ENCODE measurements at regions not wholly inside any gene's neighbourhood (a gene's known extent, or its start where the extent isn't known, plus 50 kb on each side); places are given as distances from the start of the nearest gene placed in this dataset.

DNA sequence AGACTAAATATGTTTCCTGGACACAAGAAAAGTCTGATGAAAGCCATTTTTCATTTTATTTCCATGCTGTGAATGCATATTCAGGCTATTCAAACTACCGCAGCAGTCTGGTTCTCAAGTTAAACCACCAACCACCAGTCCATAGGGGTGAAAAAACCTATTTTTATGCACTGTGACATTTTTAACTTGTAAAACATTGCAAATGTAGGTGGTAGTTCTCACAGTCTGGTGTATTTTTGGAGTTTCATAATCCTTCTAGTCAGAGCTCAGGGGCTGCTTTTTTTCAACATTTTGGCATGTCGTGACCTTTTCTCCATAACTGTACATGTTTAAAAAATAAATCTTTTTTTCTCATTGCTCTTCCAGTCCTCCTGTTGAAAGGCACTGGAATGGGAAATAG is 907.6 kb upstream of the ADGRL2 start:
- no peak overlapping the region for H2AFZ ChIP-seq
- H3K36me3 ChIP-seq (ENCODE audit: low read depth), result no peaks in the 10 kb centered on the region
- H3K79me2 ChIP-seq (ENCODE audit: insufficient read depth), result no peaks in the 10 kb centered on the region
- H3K4me2 ChIP-seq (ENCODE audit: unreplicated experiment), result no peak overlapping the region
- TF ChIP-seq EZH2 (IDR thresholded peaks at IDR 0.05; ENCODE audit: insufficient read depth, poor library complexity, severe bottlenecking), result no peak
- no peak for TF ChIP-seq EZH2phosphoT487 (IDR thresholded peaks at IDR 0.05; ENCODE audit: insufficient read depth, low read depth)
- H3K9ac ChIP-seq, result no peak overlapping the region
- H3K4me3 ChIP-seq, result no peak overlapping the region
- H3F3A ChIP-seq (ENCODE audit: insufficient read depth), result no peaks in the 10 kb centered on the region
- WGBS, 2 experiments (ENCODE audit: low coverage in 1 of 2, low lambda C conversion rate in 2 of 2, missing lambda C conversion rate in 2 of 2), result 3 to 4% methylated on average over 2 of the region's 2 CpGs
- no peaks in the 10 kb centered on the region for H3K4me1 ChIP-seq (ENCODE audit: insufficient read depth)
- DNase-seq, result no peak
- no peaks in the 10 kb centered on the region for H4K20me1 ChIP-seq (ENCODE audit: insufficient read depth)
- in situ Hi-C loops (cut with MboI), result no loop called here
- H3K27me3 ChIP-seq (replicated peaks; ENCODE audit: insufficient read depth), result no peaks in the 10 kb centered on the region
- no peak overlapping the region for H3K27ac ChIP-seq
- H3K9me3 ChIP-seq (ENCODE audit: low read depth), result no peaks in the 10 kb centered on the region
- no peaks in the 10 kb centered on the region for H3K9me2 ChIP-seq (ENCODE audit: insufficient read depth)

DNA sequence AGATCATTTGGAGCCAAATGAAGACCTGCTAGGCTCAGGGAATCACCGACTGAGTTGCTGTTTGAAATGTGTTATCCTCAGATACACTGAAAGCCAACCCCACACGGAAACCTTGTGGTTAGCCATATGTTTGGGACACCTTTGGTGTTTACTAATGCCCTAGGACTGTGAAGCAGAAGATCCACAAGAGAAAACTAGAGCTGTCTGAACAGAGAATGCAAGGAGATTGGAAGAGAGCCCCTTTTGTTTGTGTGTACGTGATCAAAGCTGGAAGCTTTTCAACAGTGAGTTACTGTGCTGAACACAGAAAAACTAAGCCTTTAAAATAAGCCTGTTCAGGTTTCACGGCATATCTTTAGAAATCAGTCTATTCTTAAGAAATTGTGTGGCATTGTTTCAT is 908.2 kb upstream of the ADGRL2 start:
- H3K9me2 ChIP-seq (ENCODE audit: insufficient read depth), result no peaks in the 10 kb centered on the region
- WGBS, 2 experiments (ENCODE audit: low coverage in 1 of 2, low lambda C conversion rate in 2 of 2, missing lambda C conversion rate in 2 of 2), result 4 to 9% methylated on average over 4 of the region's 4 CpGs
- H3F3A ChIP-seq (ENCODE audit: insufficient read depth), result no peaks in the 10 kb centered on the region
- no peaks in the 10 kb centered on the region for H3K79me2 ChIP-seq (ENCODE audit: insufficient read depth)
- no peak for DNase-seq
- H3K4me2 ChIP-seq (ENCODE audit: unreplicated experiment), result no peak overlapping the region
- H3K9ac ChIP-seq, result no peak overlapping the region
- no peaks in the 10 kb centered on the region for H3K36me3 ChIP-seq (ENCODE audit: low read depth)
- H2AFZ ChIP-seq, result no peak overlapping the region
- in situ Hi-C loops (cut with MboI), result no loop called here
- TF ChIP-seq EZH2 (IDR thresholded peaks at IDR 0.05; ENCODE audit: insufficient read depth, poor library complexity, severe bottlenecking) (no peak), EZH2phosphoT487 (IDR thresholded peaks at IDR 0.05; ENCODE audit: insufficient read depth, low read depth) (no peak)
- no peaks in the 10 kb centered on the region for H3K4me1 ChIP-seq (ENCODE audit: insufficient read depth)
- H3K9me3 ChIP-seq (ENCODE audit: low read depth), result no peaks in the 10 kb centered on the region
- no peak overlapping the region for H3K27ac ChIP-seq
- no peak overlapping the region for H3K4me3 ChIP-seq
- no peaks in the 10 kb centered on the region for H4K20me1 ChIP-seq (ENCODE audit: insufficient read depth)
- no peaks in the 10 kb centered on the region for H3K27me3 ChIP-seq (replicated peaks; ENCODE audit: insufficient read depth)

DNA sequence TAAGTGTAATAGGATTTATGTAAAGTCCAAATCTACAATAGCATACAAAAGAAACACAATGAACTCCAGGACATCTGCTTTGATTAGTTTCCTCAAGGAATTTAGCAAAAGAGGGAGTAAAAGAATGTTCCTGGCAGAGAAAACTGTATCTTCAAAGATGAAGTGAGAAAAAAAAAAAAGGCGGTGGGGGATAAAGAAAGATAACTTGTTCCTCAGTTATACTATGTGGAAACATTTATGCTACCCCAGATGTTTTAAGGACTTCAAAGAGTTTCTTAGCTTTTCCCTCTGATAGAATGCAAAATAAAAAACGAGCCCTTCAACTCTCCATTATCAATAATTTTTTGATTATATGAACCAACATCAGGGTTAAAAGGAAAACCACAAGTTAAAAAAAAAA is 908.9 kb upstream of the ADGRL2 start:
- H3K4me2 ChIP-seq (ENCODE audit: unreplicated experiment), result no peak overlapping the region
- H3K9me2 ChIP-seq (ENCODE audit: insufficient read depth), result no peaks in the 10 kb centered on the region
- H3K9ac ChIP-seq, result no peak overlapping the region
- H3K27ac ChIP-seq, result no peak overlapping the region
- H3K79me2 ChIP-seq (ENCODE audit: insufficient read depth), result no peaks in the 10 kb centered on the region
- H3F3A ChIP-seq (ENCODE audit: insufficient read depth), result no peaks in the 10 kb centered on the region
- DNase-seq, result no peak
- no peaks in the 10 kb centered on the region for H3K9me3 ChIP-seq (ENCODE audit: low read depth)
- no peak overlapping the region for H2AFZ ChIP-seq
- no peaks in the 10 kb centered on the region for H4K20me1 ChIP-seq (ENCODE audit: insufficient read depth)
- in situ Hi-C loops (cut with MboI), result no loop called here
- TF ChIP-seq EZH2phosphoT487 (IDR thresholded peaks at IDR 0.05; ENCODE audit: insufficient read depth, low read depth) (no peak), EZH2 (IDR thresholded peaks at IDR 0.05; ENCODE audit: insufficient read depth, poor library complexity, severe bottlenecking) (no peak)
- no peaks in the 10 kb centered on the region for H3K4me1 ChIP-seq (ENCODE audit: insufficient read depth)
- no peak overlapping the region for H3K4me3 ChIP-seq
- no peaks in the 10 kb centered on the region for H3K27me3 ChIP-seq (replicated peaks; ENCODE audit: insufficient read depth)
- 3 to 8% methylated on average over 2 of the region's 2 CpGs for WGBS, 2 experiments (ENCODE audit: low coverage in 1 of 2, low lambda C conversion rate in 2 of 2, missing lambda C conversion rate in 2 of 2)
- no peaks in the 10 kb centered on the region for H3K36me3 ChIP-seq (ENCODE audit: low read depth)

DNA sequence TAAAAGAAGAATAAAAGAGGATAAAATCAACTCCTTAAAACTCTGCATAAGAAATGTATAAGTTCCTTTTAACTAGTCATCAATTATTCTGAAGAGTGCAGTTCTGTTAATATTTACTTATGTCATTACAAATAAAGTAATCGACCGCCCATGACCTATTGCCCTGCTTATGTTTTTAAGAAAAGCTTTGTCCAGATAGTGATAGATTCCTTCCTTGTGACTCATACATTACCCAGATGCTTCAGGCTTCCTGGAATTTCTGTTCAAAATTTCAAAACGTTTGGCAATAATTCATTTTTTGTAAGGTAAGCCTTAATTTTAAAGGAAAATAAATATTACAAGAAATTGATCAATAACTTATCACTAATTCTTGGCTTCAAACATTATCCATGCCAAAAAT is 918.2 kb upstream of the ADGRL2 start:
- Histone ChIP-seq H3K9me3 (ENCODE audit: low read depth) (no peaks in the 10 kb centered on the region), H4K20me1 (ENCODE audit: insufficient read depth) (no peaks in the 10 kb centered on the region), H3F3A (ENCODE audit: insufficient read depth) (no peaks in the 10 kb centered on the region), H3K4me2 (ENCODE audit: unreplicated experiment) (no peak overlapping the region), H3K9me2 (ENCODE audit: insufficient read depth) (no peaks in the 10 kb centered on the region), H3K4me1 (ENCODE audit: insufficient read depth) (no peaks in the 10 kb centered on the region), H3K36me3 (ENCODE audit: low read depth) (no peaks in the 10 kb centered on the region), H3K9ac (no peak overlapping the region), H3K27ac (no peak overlapping the region), H3K4me3 (no peak overlapping the region), H3K79me2 (ENCODE audit: insufficient read depth) (no peaks in the 10 kb centered on the region), H2AFZ (no peak overlapping the region), H3K27me3 (replicated peaks; ENCODE audit: insufficient read depth) (no peaks in the 10 kb centered on the region)
- 3% methylated on average over 3 of the region's 3 CpGs for WGBS, 2 experiments (ENCODE audit: low coverage in 1 of 2, low lambda C conversion rate in 2 of 2, missing lambda C conversion rate in 2 of 2)
- TF ChIP-seq EZH2 (IDR thresholded peaks at IDR 0.05; ENCODE audit: insufficient read depth, poor library complexity, severe bottlenecking), result no peak
- in situ Hi-C loops (cut with MboI), result no loop called here
- DNase-seq, result peak; percentile 1

DNA sequence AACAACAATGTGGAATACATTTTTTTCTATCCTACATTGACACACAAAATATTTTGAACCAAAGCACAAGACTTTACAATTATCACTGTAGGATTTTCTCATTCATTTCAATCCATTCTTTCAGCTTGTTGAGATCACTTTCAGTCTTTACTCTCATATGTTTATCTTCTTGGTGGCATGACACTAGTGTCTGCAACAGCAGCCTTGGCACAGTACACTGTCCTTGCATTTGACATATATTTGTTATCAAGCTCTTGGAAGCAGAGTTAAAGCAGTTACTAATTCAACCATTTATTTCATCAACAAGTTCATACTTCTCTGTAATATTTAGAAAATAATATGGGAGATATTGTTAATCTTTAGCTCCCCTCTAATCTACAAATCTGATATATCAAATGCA is 922.4 kb upstream of the ADGRL2 start:
- Histone ChIP-seq H3K27ac (no peak overlapping the region), H3K9me2 (ENCODE audit: insufficient read depth) (no peaks in the 10 kb centered on the region), H3K27me3 (replicated peaks; ENCODE audit: insufficient read depth) (no peaks in the 10 kb centered on the region), H3K79me2 (ENCODE audit: insufficient read depth) (no peaks in the 10 kb centered on the region), H3K9ac (no peak overlapping the region), H4K20me1 (ENCODE audit: insufficient read depth) (no peaks in the 10 kb centered on the region), H2AFZ (no peak overlapping the region), H3F3A (ENCODE audit: insufficient read depth) (no peaks in the 10 kb centered on the region), H3K4me1 (ENCODE audit: insufficient read depth) (no peaks in the 10 kb centered on the region), H3K4me2 (ENCODE audit: unreplicated experiment) (no peak overlapping the region), H3K9me3 (ENCODE audit: low read depth) (no peaks in the 10 kb centered on the region), H3K36me3 (ENCODE audit: low read depth) (no peaks in the 10 kb centered on the region), H3K4me3 (no peak overlapping the region)
- TF ChIP-seq EZH2phosphoT487 (IDR thresholded peaks at IDR 0.05; ENCODE audit: insufficient read depth, low read depth) (no peak), EZH2 (IDR thresholded peaks at IDR 0.05; ENCODE audit: insufficient read depth, poor library complexity, severe bottlenecking) (no peak)
- DNase-seq, result no peak
- in situ Hi-C loops (cut with MboI), result no loop called here

Measured in GM23248 (cell line).